WTC11 (cell line): ENCODE measurements at regions not wholly inside any gene's neighbourhood (a gene's known extent, or its start where the extent isn't known, plus 50 kb on each side); places are given as distances from the start of the nearest gene placed in this dataset.

ENCODE experiments used
- ATAC-seq: fragments of 200-7000 bp; cut with Tn5 transposase; 2 replicates; pipeline ENCODE4 v1.10.0; 2021; ENCODE audit warnings: mild to moderate bottlenecking, moderate library complexity
- CTCF ChIA-PET: fragments of 300-600 bp; sonication (Branson Sonifier 250); formaldehyde crosslinking; loops from one replicate; lab custom pipeline; 2021; ENCODE audit warnings: antibody characterized with exemption; lab: Charles Lee
- POLR2A ChIA-PET: fragments of 350-600 bp; sonication (Branson Sonifier 250); formaldehyde crosslinking; loops from one replicate; lab custom pipeline; 2021; ENCODE audit warnings: antibody characterized with exemption; lab: Charles Lee
- DNase-seq: peaks from one replicate; pipeline ENCODE4 v3.0.0; 2021; ENCODE audit warnings: low spot score
- H3K27ac Mint-ChIP-seq: 2 replicates; pipeline ENCODE4 v1.8.0; 2021; ENCODE audit warnings: mixed read lengths
- H3K27me3 Mint-ChIP-seq: 2 replicates; pipeline ENCODE4 v1.8.0; 2021; ENCODE audit warnings: low read depth, mild to moderate bottlenecking, moderate library complexity, mixed read lengths
- H3K36me3 Mint-ChIP-seq: 2 replicates; pipeline ENCODE4 v1.8.0; 2021; ENCODE audit warnings: mixed read lengths
- H3K4me1 Mint-ChIP-seq: 2 replicates; pipeline ENCODE4 v1.8.0; 2022; ENCODE audit warnings: mixed read lengths
- H3K4me3 Mint-ChIP-seq: 2 replicates; pipeline ENCODE4 v1.8.0; 2021; ENCODE audit warnings: mild to moderate bottlenecking, moderate library complexity, mixed read lengths
- H3K9me3 Mint-ChIP-seq: 2 replicates; pipeline ENCODE4 v1.8.0; 2021; ENCODE audit warnings: mixed read lengths
- ATF6 ChIP-seq: sonication (generic); formaldehyde crosslinking; IDR thresholded peaks from 2 replicates; pipeline ENCODE4 v1.8.1; 2023; ENCODE audit warnings: mild to moderate bottlenecking, missing genetic modification reagents
- CBFB ChIP-seq: sonication (generic); formaldehyde crosslinking; IDR thresholded peaks from 2 replicates; pipeline ENCODE4 v1.8.1; 2022; ENCODE audit warnings: mild to moderate bottlenecking, low read depth, missing genetic modification reagents
- CREB1 ChIP-seq: sonication (generic); formaldehyde crosslinking; IDR thresholded peaks from 2 replicates; pipeline ENCODE4 v1.8.0; 2023; ENCODE audit warnings: mild to moderate bottlenecking, missing genetic modification reagents
- CTCF ChIP-seq: fragments of 200-600 bp; IDR thresholded peaks from 2 replicates; pipeline ENCODE4 v1.8.0; 2022; ENCODE audit warnings: antibody characterized with exemption
- E2F1 ChIP-seq: sonication (generic); formaldehyde crosslinking; IDR thresholded peaks from 2 replicates; pipeline ENCODE4 v1.8.0; 2022; ENCODE audit warnings: mild to moderate bottlenecking, missing genetic modification reagents
- ERG ChIP-seq: fragments of 250-450 bp; sonication (Bioruptor Pico); IDR thresholded peaks from 2 replicates; pipeline ENCODE4 v1.8.0; 2021; ENCODE audit warnings: mild to moderate bottlenecking
- ESRRA ChIP-seq: sonication (generic); formaldehyde crosslinking; IDR thresholded peaks from 2 replicates; pipeline ENCODE4 v1.8.1; 2022; ENCODE audit warnings: mild to moderate bottlenecking, missing genetic modification reagents, borderline replicate concordance
- ETV6 ChIP-seq: sonication (generic); formaldehyde crosslinking; IDR thresholded peaks from 2 replicates; pipeline ENCODE4 v1.8.1; 2022; ENCODE audit warnings: mild to moderate bottlenecking, missing genetic modification reagents
- FOXK1 ChIP-seq: sonication (generic); formaldehyde crosslinking; IDR thresholded peaks from 2 replicates; pipeline ENCODE4 v1.8.0; 2022; ENCODE audit warnings: mild to moderate bottlenecking, moderate library complexity, missing genetic modification reagents
- GTF2I ChIP-seq: fragments of 250-450 bp; sonication (Bioruptor Pico); conservative IDR thresholded peaks from 2 replicates; pipeline ENCODE4 v1.4.0; 2021; ENCODE audit warnings: mild to moderate bottlenecking
- KAT7 ChIP-seq: sonication (generic); formaldehyde crosslinking; IDR thresholded peaks from 2 replicates; pipeline ENCODE4 v1.8.1; 2023; ENCODE audit warnings: missing genetic modification reagents, mild to moderate bottlenecking, borderline replicate concordance
- MXD4 ChIP-seq: fragments of 250-450 bp; sonication (Bioruptor Pico); IDR thresholded peaks from 2 replicates; pipeline ENCODE4 v1.8.0; 2021; ENCODE audit warnings: mild to moderate bottlenecking, moderate library complexity, borderline replicate concordance
- NFYB ChIP-seq: sonication (generic); formaldehyde crosslinking; conservative IDR thresholded peaks from 2 replicates; pipeline ENCODE4 v1.8.0; 2022; ENCODE audit warnings: low read depth, missing genetic modification reagents
- NR3C1 ChIP-seq: sonication (generic); formaldehyde crosslinking; conservative IDR thresholded peaks from 2 replicates; pipeline ENCODE4 v1.8.1; 2023; ENCODE audit warnings: low read depth, mild to moderate bottlenecking, missing genetic modification reagents
- OVOL2 ChIP-seq: fragments of 250-450 bp; sonication (Bioruptor Pico); IDR thresholded peaks from 2 replicates; pipeline ENCODE4 v1.9.0; 2021; ENCODE audit warnings: mild to moderate bottlenecking, borderline replicate concordance
- TP53 ChIP-seq: sonication (generic); formaldehyde crosslinking; IDR thresholded peaks from 2 replicates; pipeline ENCODE4 v1.8.1; 2023; ENCODE audit warnings: mild to moderate bottlenecking, missing genetic modification reagents
- USF1 ChIP-seq: sonication (generic); formaldehyde crosslinking; IDR thresholded peaks from 2 replicates; pipeline ENCODE4 v1.8.0; 2022; ENCODE audit warnings: mild to moderate bottlenecking, missing genetic modification reagents
- ZNF232 ChIP-seq: sonication (generic); formaldehyde crosslinking; IDR thresholded peaks from 2 replicates; pipeline ENCODE4 v1.8.0; 2022; ENCODE audit warnings: mild to moderate bottlenecking, missing genetic modification reagents
- ZNF263 ChIP-seq: sonication (generic); formaldehyde crosslinking; IDR thresholded peaks from 2 replicates; pipeline ENCODE4 v1.8.1; 2022; ENCODE audit warnings: low read depth, mild to moderate bottlenecking, moderate library complexity, missing genetic modification reagents
- ZNF425 ChIP-seq: fragments of 250-450 bp; sonication (Bioruptor Pico); conservative IDR thresholded peaks from 2 replicates; pipeline ENCODE4 v1.9.0; 2021; ENCODE audit warnings: mild to moderate bottlenecking

- Mint-ChIP-seq H3K27me3 (no peaks in the 10 kb centered on the region), H3K4me3 (no peak overlapping the region), H3K4me1 (peaks cover 11% of the 10 kb centered on the region), H3K27ac (no peak overlapping the region), H3K9me3 (peaks cover 14% of the 10 kb centered on the region)
- DNase-seq = no peak
- TF ChIP-seq ZNF425 (CRISPR knock-in tag) (no peak), ATF6 (CRISPR knock-in tag) (no peak), CBFB (CRISPR knock-in tag) (no peak), FOXK1 (CRISPR knock-in tag) (no peak), TP53 (CRISPR knock-in tag) (no peak), CTCF (no peak), E2F1 (CRISPR knock-in tag) (no peak), ERG (CRISPR knock-in tag) (no peak), NR3C1 (no peak), CREB1 (CRISPR knock-in tag) (no peak)
- TF ChIP-seq, all 79 proteins: peak for 0
- peaks cover 4% of the 10 kb centered on the region; the same call in 1 of the 2 replicates for H3K36me3 Mint-ChIP-seq
- CTCF ChIA-PET = no interaction called here
- no peak for ATAC-seq
- POLR2A ChIA-PET = no interaction called here
These were observed 89.2 kb downstream of the IRX1 start for GRCh38 chr5:3684771-3685354.

- no peak overlapping the region for H3K4me3 Mint-ChIP-seq
These were observed 99.2 kb downstream of the IRX1 start for GRCh38 chr5:3694819-3695218.

More at GRCh38 chr5:3694819-3695218, 99.2 kb downstream of the IRX1 start:
- H3K27ac Mint-ChIP-seq = no peak overlapping the region
- H3K27me3 Mint-ChIP-seq = no peaks in the 10 kb centered on the region
- ChIA-PET CTCF (no interaction called here), POLR2A (interaction anchor here (1.2 kb wide), 1 partner anchor 11 kb away, joined by 3 read pairs; no protein-coding TSS in a partner anchor)
- peaks cover 7% of the 10 kb centered on the region for H3K9me3 Mint-ChIP-seq
- ATAC-seq = no peak
- no peak for DNase-seq
- peaks cover 28% of the 10 kb centered on the region for H3K4me1 Mint-ChIP-seq
- TF ChIP-seq ZNF425 (CRISPR knock-in tag) (no peak), ZNF263 (CRISPR knock-in tag) (no peak), FOXK1 (CRISPR knock-in tag) (no peak), OVOL2 (CRISPR knock-in tag) (no peak), ETV6 (CRISPR knock-in tag) (no peak), USF1 (no peak), GTF2I (no peak), MXD4 (CRISPR knock-in tag) (no peak), KAT7 (CRISPR knock-in tag) (no peak), ESRRA (no peak), NFYB (CRISPR knock-in tag) (no peak), ZNF232 (CRISPR knock-in tag) (no peak), CREB1 (CRISPR knock-in tag) (no peak)
- no peaks in the 10 kb centered on the region for H3K36me3 Mint-ChIP-seq
